ENCODE measurements at regions not wholly inside any gene's neighbourhood (a gene's known extent, or its start where the extent isn't known, plus 50 kb on each side); places are given as distances from the start of the nearest gene placed in this dataset.

DNA sequence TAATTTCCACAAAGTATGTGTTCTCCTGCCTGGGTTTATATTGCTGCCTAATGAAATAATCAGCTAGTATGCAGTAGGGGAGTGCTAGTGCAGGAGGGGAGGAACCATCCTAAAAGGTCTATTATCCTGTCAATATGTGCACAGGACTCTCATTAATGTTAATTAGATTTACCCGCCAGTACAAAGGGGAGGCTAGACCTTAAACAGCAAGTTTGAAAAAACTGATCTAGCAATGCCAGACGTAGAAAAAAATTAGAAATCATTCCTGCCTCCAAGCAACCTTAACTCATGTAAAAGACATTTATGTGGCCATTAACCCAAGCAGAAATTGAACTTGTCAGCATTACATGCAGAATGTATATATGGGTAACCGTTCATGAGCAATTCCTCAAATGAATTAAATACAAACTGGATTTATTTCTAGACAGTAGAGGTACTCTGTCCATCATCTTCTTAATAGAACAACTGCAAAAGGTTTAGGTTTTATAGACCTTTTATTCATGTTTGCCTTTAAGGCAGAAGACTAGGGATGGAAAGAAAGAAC, 294.3 kb upstream of the TENM3 start:
- no peak overlapping the region for H3K4me3 ChIP-seq (ENCODE audit: extremely low read depth, insufficient read depth, low read length, poor library complexity, severe bottlenecking)
- H3K9me3 ChIP-seq (ENCODE audit: control insufficient read depth, low read length), result no peaks in the 10 kb centered on the region
- no peak overlapping the region for H3K27ac ChIP-seq (ENCODE audit: low read depth, low read length, severe bottlenecking)
- peaks cover 10% of the 10 kb centered on the region for H3K4me1 ChIP-seq (ENCODE audit: control insufficient read depth, insufficient read depth, low read length, poor library complexity, severe bottlenecking)
- H3K36me3 ChIP-seq (ENCODE audit: control insufficient read depth, insufficient read depth, low read length), result no peaks in the 10 kb centered on the region
- no CpG with 5 or more reads among the region's 3 CpGs for WGBS, 2 experiments (ENCODE audit: insufficient coverage in 2 of 2)

DNA sequence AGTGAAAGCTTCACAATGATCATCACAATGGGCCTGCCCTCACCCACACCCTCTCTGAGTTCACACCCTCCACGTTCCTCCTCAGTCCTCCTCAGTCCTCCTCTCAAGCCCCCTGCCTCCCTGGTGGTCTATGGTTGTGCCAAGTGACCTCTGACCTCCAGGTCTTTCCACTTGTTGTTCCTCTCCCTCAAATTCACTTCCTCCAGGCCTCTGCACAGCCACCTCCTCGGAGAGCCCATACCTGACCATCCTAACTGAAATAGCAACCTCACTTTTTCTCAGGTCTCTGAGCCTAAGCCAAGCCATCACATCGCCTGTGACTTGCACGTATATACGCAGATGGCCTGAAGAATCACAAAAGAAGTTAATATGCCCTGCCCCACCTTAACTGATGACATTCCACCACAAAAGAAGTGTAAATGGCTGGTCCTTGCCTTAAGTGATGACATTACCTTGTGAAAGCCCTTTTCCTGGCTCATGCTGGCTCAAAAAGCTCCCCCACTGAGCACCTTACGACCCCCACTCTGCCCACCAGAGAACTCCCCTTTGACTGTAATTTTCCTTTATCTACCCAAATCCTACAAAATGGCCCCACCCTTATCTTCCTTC, 293.4 kb upstream of the TENM3 start:
- Histone ChIP-seq H3K4me3 (ENCODE audit: extremely low read depth, insufficient read depth, low read length, poor library complexity, severe bottlenecking) (no peak overlapping the region), H3K4me1 (ENCODE audit: control insufficient read depth, insufficient read depth, low read length, poor library complexity, severe bottlenecking) (peaks cover 10% of the 10 kb centered on the region), H3K27ac (ENCODE audit: low read depth, low read length, severe bottlenecking) (no peak overlapping the region), H3K36me3 (ENCODE audit: control insufficient read depth, insufficient read depth, low read length) (no peaks in the 10 kb centered on the region), H3K9me3 (ENCODE audit: control insufficient read depth, low read length) (no peaks in the 10 kb centered on the region)
- WGBS, 2 experiments (ENCODE audit: insufficient coverage in 2 of 2), result 25 to 38% methylated on average over 5 of the region's 6 CpGs

DNA sequence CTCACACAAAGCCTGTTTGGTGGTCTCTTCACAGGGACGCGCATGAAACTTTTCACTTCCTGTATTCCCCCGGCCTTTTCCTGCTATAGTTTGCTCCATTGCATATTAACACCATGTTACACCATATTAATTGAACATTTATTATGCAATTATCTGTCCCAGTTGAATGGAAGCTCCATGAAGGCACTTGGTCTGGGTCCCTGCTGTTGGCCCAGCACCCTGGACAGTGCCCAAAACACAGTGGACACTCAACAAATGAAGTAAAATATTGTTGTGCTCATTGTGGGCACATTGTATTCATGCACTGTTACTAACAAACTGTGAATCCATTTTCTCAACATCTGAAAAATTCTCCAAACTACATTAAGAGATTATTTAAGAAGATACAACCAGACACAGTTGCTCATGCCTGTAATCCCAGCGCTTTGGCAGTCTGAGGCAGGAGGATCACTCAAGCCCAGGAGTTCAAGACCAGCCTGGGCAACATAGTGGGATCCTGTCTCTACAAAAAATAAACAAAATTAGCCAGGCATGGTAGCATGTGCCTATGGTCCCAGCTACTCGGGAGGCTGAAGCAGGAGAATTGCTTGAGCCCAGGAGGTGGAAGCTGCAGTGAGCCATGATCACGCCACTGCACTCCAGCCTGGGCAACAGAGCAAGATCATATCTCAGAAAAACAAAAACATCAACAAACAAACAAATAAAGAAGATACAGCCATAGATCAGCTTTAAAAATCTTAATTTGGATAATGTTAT, 292.7 kb upstream of the TENM3 start:
- 53 to 62% methylated on average over 6 of the region's 6 CpGs for WGBS, 2 experiments (ENCODE audit: insufficient coverage in 2 of 2)
- H3K4me1 ChIP-seq (ENCODE audit: control insufficient read depth, insufficient read depth, low read length, poor library complexity, severe bottlenecking), result peaks cover 10% of the 10 kb centered on the region
- no peak overlapping the region for H3K27ac ChIP-seq (ENCODE audit: low read depth, low read length, severe bottlenecking)
- H3K4me3 ChIP-seq (ENCODE audit: extremely low read depth, insufficient read depth, low read length, poor library complexity, severe bottlenecking), result no peak overlapping the region
- no peaks in the 10 kb centered on the region for H3K36me3 ChIP-seq (ENCODE audit: control insufficient read depth, insufficient read depth, low read length)
- H3K9me3 ChIP-seq (ENCODE audit: control insufficient read depth, low read length), result no peaks in the 10 kb centered on the region

DNA sequence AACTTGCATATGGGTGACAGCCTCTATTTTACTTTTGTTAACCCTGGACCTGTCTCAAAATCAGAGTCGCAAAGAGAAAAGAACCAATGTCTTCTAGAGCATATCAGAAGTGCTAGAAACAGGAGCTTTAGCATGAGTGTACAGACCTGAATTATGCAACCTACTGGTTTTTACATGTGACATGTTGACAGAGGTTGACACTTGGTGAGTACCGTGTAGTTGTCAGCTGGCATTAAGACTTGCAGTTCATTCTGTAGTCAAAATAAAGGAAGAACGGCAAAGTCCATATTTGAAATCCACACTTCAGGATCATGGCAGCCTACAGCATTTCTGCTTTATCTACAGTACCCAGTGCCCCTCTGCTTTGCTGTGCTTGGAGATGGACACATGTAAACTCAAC, 291.9 kb upstream of the TENM3 start:
- Histone ChIP-seq H3K27ac (ENCODE audit: low read depth, low read length, severe bottlenecking) (no peak overlapping the region), H3K4me3 (ENCODE audit: extremely low read depth, insufficient read depth, low read length, poor library complexity, severe bottlenecking) (no peak overlapping the region), H3K4me1 (ENCODE audit: control insufficient read depth, insufficient read depth, low read length, poor library complexity, severe bottlenecking) (peaks cover 10% of the 10 kb centered on the region), H3K36me3 (ENCODE audit: control insufficient read depth, insufficient read depth, low read length) (no peaks in the 10 kb centered on the region), H3K9me3 (ENCODE audit: control insufficient read depth, low read length) (no peaks in the 10 kb centered on the region)
- 100% methylated on average over 2 of the region's 3 CpGs for WGBS, 2 experiments (ENCODE audit: insufficient coverage in 2 of 2)

DNA sequence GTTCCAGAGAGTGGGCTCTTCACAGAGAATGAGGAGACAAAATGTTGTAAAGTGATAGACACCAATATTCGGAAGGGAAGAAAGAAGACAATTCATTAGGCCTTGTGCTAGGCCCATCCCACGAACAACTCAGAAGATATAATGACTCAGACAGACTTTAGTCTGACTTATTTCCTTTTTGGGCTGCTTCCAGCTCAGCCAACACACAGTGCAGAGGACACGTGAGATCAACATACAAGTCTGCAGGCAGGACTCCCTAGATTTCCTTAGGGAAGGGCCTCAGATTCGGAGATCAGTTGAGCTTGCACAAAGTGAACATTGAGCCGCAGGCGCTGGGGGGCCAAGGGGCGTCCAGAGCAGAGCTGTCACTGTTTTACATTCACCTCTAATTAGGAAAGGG, 290.7 kb upstream of the TENM3 start:
- 74 to 81% methylated on average over 7 of the region's 7 CpGs for WGBS, 2 experiments (ENCODE audit: insufficient coverage in 2 of 2)
- H3K27ac ChIP-seq (ENCODE audit: low read depth, low read length, severe bottlenecking), result peak overlapping the region; percentile 13
- H3K4me3 ChIP-seq (ENCODE audit: extremely low read depth, insufficient read depth, low read length, poor library complexity, severe bottlenecking), result no peak overlapping the region
- no peaks in the 10 kb centered on the region for H3K36me3 ChIP-seq (ENCODE audit: control insufficient read depth, insufficient read depth, low read length)
- no peaks in the 10 kb centered on the region for H3K9me3 ChIP-seq (ENCODE audit: control insufficient read depth, low read length)
- peaks cover 20% of the 10 kb centered on the region for H3K4me1 ChIP-seq (ENCODE audit: control insufficient read depth, insufficient read depth, low read length, poor library complexity, severe bottlenecking)

DNA sequence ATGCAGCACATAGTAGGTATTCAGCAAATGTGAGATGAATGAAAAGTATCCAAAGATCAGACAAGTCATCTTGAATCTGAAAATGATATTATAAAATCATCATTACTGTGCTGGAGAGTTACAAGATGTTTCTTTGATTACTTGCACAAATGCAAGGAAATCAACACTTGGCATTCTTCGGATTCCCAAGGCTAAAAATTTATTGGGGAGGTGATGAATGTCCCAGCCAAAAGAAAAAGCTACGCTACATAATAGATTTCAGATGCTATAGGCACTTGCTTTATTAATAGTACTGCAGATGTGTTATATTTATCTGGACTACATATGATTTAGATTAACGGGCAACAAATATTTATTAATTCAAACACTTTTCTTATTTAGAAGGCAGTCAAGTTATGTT, 286.7 kb upstream of the TENM3 start:
- H3K4me1 ChIP-seq (ENCODE audit: control insufficient read depth, insufficient read depth, low read length, poor library complexity, severe bottlenecking), result peaks cover 22% of the 10 kb centered on the region
- no peak overlapping the region for H3K27ac ChIP-seq (ENCODE audit: low read depth, low read length, severe bottlenecking)
- H3K9me3 ChIP-seq (ENCODE audit: control insufficient read depth, low read length), result no peaks in the 10 kb centered on the region
- no peak overlapping the region for H3K4me3 ChIP-seq (ENCODE audit: extremely low read depth, insufficient read depth, low read length, poor library complexity, severe bottlenecking)
- no CpG with 5 or more reads among the region's 3 CpGs for WGBS, 2 experiments (ENCODE audit: insufficient coverage in 2 of 2)
- H3K36me3 ChIP-seq (ENCODE audit: control insufficient read depth, insufficient read depth, low read length), result no peaks in the 10 kb centered on the region

DNA sequence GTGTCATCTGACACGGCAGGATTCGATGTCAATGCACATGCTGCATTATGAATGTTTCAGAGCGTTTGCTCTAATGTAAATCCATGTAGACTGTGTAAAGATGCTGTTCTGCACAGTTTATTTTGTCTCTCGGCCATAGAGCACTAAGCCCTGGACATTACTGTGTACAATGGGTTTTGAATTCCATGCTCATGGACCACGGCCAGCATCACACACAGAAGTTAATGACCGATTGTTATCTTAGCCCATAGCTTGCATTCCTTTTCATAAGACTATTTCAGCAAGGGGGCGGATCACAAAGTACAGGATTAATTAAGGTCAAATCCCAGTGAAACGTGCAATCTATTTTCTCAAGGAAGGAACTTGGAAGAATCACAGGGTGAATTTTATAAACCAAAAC, 286.1 kb upstream of the TENM3 start:
- H3K4me1 ChIP-seq (ENCODE audit: control insufficient read depth, insufficient read depth, low read length, poor library complexity, severe bottlenecking), result peaks cover 21% of the 10 kb centered on the region
- H3K9me3 ChIP-seq (ENCODE audit: control insufficient read depth, low read length), result no peaks in the 10 kb centered on the region
- no peak overlapping the region for H3K4me3 ChIP-seq (ENCODE audit: extremely low read depth, insufficient read depth, low read length, poor library complexity, severe bottlenecking)
- peak overlapping the region; percentile 4 for H3K27ac ChIP-seq (ENCODE audit: low read depth, low read length, severe bottlenecking)
- no peaks in the 10 kb centered on the region for H3K36me3 ChIP-seq (ENCODE audit: control insufficient read depth, insufficient read depth, low read length)
- 93 to 96% methylated on average over 4 to 6 of the region's 8 CpGs for WGBS, 2 experiments (ENCODE audit: insufficient coverage in 2 of 2)

DNA sequence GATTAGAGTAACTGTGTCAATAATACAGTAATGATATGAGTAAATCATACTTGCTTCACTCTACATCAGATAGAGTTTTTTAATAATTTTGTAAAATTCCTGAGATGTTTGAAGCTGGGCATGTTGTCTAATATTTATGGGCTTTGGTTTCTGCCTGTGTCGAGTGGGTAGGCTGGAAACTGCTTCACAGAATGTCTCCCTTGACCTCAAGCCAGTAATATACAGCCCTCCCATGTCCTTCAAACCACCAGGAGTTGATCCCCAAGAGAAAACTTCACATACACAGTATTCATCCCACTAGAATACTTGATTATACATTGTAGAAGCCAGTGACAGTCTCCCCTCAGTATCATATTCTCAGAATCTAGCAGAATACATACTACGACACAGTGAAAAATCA, 284.8 kb upstream of the TENM3 start:
- no CpG with 5 or more reads among the region's 2 CpGs for WGBS, 2 experiments (ENCODE audit: insufficient coverage in 2 of 2)
- H3K27ac ChIP-seq (ENCODE audit: low read depth, low read length, severe bottlenecking), result no peak overlapping the region
- H3K4me1 ChIP-seq (ENCODE audit: control insufficient read depth, insufficient read depth, low read length, poor library complexity, severe bottlenecking), result peaks cover 12% of the 10 kb centered on the region
- H3K36me3 ChIP-seq (ENCODE audit: control insufficient read depth, insufficient read depth, low read length), result no peaks in the 10 kb centered on the region
- H3K9me3 ChIP-seq (ENCODE audit: control insufficient read depth, low read length), result no peaks in the 10 kb centered on the region
- no peak overlapping the region for H3K4me3 ChIP-seq (ENCODE audit: extremely low read depth, insufficient read depth, low read length, poor library complexity, severe bottlenecking)

DNA sequence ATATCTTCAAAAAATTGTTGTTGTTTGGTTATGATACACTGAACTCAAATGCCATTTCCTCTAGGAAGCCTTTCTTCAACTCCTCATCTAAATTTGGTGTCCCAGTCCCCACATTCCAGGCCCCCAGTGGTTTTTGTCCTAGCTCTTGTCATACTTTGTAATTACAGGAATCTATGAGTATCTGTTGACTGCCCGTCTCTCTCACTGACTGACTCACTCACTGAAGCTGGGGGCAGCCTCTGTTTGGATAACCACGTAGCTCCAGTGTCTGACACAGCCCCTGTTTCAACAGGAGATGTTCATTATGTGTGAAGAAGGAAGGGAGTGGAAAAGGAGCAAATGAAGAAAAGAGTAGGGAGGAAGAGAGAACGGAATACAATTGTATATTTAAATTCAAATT, 284.1 kb upstream of the TENM3 start:
- no peaks in the 10 kb centered on the region for H3K36me3 ChIP-seq (ENCODE audit: control insufficient read depth, insufficient read depth, low read length)
- H3K4me3 ChIP-seq (ENCODE audit: extremely low read depth, insufficient read depth, low read length, poor library complexity, severe bottlenecking), result no peak overlapping the region
- no CpG with 5 or more reads among the region's 3 CpGs for WGBS, 2 experiments (ENCODE audit: insufficient coverage in 2 of 2)

DNA sequence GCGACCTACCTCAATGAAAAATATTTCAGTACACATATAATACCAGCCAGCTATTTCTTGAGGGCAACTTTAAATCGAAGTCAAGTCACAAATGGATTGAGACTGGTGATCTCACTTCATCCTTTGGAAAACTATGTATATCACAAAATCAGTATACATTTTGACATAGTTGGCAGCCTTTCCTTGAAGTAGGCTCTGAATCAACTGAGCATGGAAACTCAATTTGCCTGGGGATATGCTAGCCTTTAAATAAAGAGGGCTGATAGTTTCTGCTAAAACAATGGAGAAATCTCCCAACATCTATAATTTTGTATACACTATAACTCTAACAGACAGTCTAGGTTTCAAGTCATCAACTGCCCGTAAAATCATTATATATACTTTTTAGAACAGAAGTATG, 282.8 kb upstream of the TENM3 start:
- Histone ChIP-seq H3K27ac (ENCODE audit: low read depth, low read length, severe bottlenecking) (no peak overlapping the region), H3K9me3 (ENCODE audit: control insufficient read depth, low read length) (no peaks in the 10 kb centered on the region), H3K36me3 (ENCODE audit: control insufficient read depth, insufficient read depth, low read length) (no peaks in the 10 kb centered on the region), H3K4me1 (ENCODE audit: control insufficient read depth, insufficient read depth, low read length, poor library complexity, severe bottlenecking) (peaks cover 12% of the 10 kb centered on the region), H3K4me3 (ENCODE audit: extremely low read depth, insufficient read depth, low read length, poor library complexity, severe bottlenecking) (no peak overlapping the region)
- WGBS, 2 experiments (ENCODE audit: insufficient coverage in 2 of 2), result 100% methylated on average over 1 of the region's 3 CpGs; no CpG with 5 or more reads in 1 of the 2 experiments

More for the DNA sequence above, 284.1 kb upstream of the TENM3 start:
- Histone ChIP-seq H3K4me1 (ENCODE audit: control insufficient read depth, insufficient read depth, low read length, poor library complexity, severe bottlenecking) (peaks cover 12% of the 10 kb centered on the region), H3K27ac (ENCODE audit: low read depth, low read length, severe bottlenecking) (no peak overlapping the region), H3K9me3 (ENCODE audit: control insufficient read depth, low read length) (no peaks in the 10 kb centered on the region)

DNA sequence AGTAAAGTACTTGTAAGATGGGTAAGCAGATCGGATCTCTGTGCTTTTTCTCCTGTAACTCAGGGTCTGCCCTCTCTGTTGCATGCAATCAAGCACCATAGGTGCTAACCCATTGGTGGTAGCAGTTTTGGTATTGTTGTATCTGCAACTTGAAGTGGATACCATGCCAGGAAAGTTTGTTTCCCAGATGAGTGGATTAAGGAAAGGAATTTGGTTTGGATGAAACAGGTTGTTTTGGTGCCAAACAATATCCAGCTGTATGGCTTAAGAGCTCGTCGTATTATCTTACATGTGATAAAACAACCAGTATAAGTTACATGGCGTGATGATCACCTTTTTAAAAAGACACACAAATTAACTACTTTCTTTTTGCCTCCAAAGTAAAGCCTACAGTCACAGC, 280.9 kb upstream of the TENM3 start:
- WGBS, 2 experiments (ENCODE audit: insufficient coverage in 2 of 2), result 96 to 100% methylated on average over 2 to 3 of the region's 4 CpGs
- Histone ChIP-seq H3K36me3 (ENCODE audit: control insufficient read depth, insufficient read depth, low read length) (no peaks in the 10 kb centered on the region), H3K27ac (ENCODE audit: low read depth, low read length, severe bottlenecking) (no peak overlapping the region), H3K4me3 (ENCODE audit: extremely low read depth, insufficient read depth, low read length, poor library complexity, severe bottlenecking) (no peak overlapping the region), H3K9me3 (ENCODE audit: control insufficient read depth, low read length) (no peaks in the 10 kb centered on the region), H3K4me1 (ENCODE audit: control insufficient read depth, insufficient read depth, low read length, poor library complexity, severe bottlenecking) (peaks cover 3% of the 10 kb centered on the region)

Data from mesodermal cell (in vitro differentiated cells).